HFF-Myc (cell line): ENCODE measurements at regions not wholly inside any gene's neighbourhood (a gene's known extent, or its start where the extent isn't known, plus 50 kb on each side); places are given as distances from the start of the nearest gene placed in this dataset.

Experiments used
- DNase-seq: peaks from one replicate; pipeline ENCODE4 v3.0.0-alpha.2; 2011; ENCODE audit warnings: low read depth; ENCODE audit errors: extremely low read depth
- H3K4me3 ChIP-seq: replicated peaks from 2 replicates; pipeline ENCODE4 v1.5.1; 2011; ENCODE audit warnings: low read depth, mild to moderate bottlenecking, control low read depth, low read length
- CTCF ChIP-seq: IDR thresholded peaks from 2 replicates; pipeline ENCODE4 v1.5.1; 2012; ENCODE audit warnings: mild to moderate bottlenecking, low read depth, low read length, control low read depth; ENCODE audit errors: missing control alignments

GRCh38 chr9:78676009-78676408 lies 379.1 kb downstream of the PSAT1 start:
- no peak for TF ChIP-seq CTCF
- no peak overlapping the region for H3K4me3 ChIP-seq
- no peak for DNase-seq

GRCh38 chr9:78676623-78677022 lies 379.7 kb downstream of the PSAT1 start:
- DNase-seq, result no peak
- TF ChIP-seq CTCF, result no peak
- H3K4me3 ChIP-seq, result no peak overlapping the region

- no peak overlapping the region for H3K4me3 ChIP-seq
- TF ChIP-seq CTCF, result no peak
- no peak for DNase-seq
These were observed 380.4 kb downstream of the PSAT1 start for GRCh38 chr9:78677326-78677725.

- no peak overlapping the region for H3K4me3 ChIP-seq
- no peak for TF ChIP-seq CTCF
- DNase-seq, result no peak
These were observed 382.0 kb downstream of the PSAT1 start for GRCh38 chr9:78678877-78679276.

GRCh38 chr9:78680196-78680595 lies 383.3 kb downstream of the PSAT1 start:
- H3K4me3 ChIP-seq, result no peak overlapping the region
- no peak for DNase-seq

GRCh38 chr9:78682216-78682615 lies 385.3 kb downstream of the PSAT1 start:
- TF ChIP-seq CTCF, result no peak
- no peak overlapping the region for H3K4me3 ChIP-seq
- DNase-seq, result no peak

More at GRCh38 chr9:78680196-78680595, 383.3 kb downstream of the PSAT1 start:
- no peak for TF ChIP-seq CTCF

- no peak for TF ChIP-seq CTCF
- no peak overlapping the region for H3K4me3 ChIP-seq
- no peak for DNase-seq
These were observed 388.5 kb downstream of the PSAT1 start for GRCh38 chr9:78685471-78685870.
